ENCODE measurements at regions not wholly inside any gene's neighbourhood (a gene's known extent, or its start where the extent isn't known, plus 50 kb on each side); places are given as distances from the start of the nearest gene placed in this dataset.

DNA sequence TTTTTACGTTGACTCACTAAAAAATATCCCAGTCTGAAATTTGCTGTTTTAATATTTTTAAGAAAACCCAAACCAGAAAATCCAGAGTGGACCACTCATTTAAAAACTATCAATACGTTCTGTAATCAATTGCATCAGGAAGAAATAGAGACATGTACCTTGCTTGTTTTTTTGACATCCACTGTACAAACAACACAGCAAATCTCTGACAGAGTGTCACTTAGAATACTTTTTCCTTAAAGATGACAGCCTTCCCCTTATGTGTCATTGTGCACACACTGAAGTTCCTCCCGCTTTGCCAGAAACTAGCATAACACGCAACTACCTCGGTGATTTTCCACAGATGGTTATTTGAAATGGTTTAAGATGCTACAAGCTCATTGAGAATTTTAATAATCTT lies 321.7 kb upstream of the PFKP start:
- TF ChIP-seq, protein P1, sequence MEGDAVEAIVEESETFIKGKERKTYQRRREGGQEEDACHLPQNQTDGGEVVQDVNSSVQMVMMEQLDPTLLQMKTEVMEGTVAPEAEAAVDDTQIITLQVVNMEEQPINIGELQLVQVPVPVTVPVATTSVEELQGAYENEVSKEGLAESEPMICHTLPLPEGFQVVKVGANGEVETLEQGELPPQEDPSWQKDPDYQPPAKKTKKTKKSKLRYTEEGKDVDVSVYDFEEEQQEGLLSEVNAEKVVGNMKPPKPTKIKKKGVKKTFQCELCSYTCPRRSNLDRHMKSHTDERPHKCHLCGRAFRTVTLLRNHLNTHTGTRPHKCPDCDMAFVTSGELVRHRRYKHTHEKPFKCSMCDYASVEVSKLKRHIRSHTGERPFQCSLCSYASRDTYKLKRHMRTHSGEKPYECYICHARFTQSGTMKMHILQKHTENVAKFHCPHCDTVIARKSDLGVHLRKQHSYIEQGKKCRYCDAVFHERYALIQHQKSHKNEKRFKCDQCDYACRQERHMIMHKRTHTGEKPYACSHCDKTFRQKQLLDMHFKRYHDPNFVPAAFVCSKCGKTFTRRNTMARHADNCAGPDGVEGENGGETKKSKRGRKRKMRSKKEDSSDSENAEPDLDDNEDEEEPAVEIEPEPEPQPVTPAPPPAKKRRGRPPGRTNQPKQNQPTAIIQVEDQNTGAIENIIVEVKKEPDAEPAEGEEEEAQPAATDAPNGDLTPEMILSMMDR (conservative IDR thresholded peaks at IDR 0.05; ENCODE audit: low read depth, low read length): no peak
- TF ChIP-seq MAFK (IDR thresholded peaks at IDR 0.05; ENCODE audit: low read depth, low read length): no peak
